Right kidney (tissue), 1 donor: ENCODE measurements at regions not wholly inside any gene's neighbourhood (a gene's known extent, or its start where the extent isn't known, plus 50 kb on each side); places are given as distances from the start of the nearest gene placed in this dataset.

ENCODE experiments used
- DNase-seq: peaks from one replicate; pipeline ENCODE4 v3.0.0-alpha.2; 2016

DNA sequence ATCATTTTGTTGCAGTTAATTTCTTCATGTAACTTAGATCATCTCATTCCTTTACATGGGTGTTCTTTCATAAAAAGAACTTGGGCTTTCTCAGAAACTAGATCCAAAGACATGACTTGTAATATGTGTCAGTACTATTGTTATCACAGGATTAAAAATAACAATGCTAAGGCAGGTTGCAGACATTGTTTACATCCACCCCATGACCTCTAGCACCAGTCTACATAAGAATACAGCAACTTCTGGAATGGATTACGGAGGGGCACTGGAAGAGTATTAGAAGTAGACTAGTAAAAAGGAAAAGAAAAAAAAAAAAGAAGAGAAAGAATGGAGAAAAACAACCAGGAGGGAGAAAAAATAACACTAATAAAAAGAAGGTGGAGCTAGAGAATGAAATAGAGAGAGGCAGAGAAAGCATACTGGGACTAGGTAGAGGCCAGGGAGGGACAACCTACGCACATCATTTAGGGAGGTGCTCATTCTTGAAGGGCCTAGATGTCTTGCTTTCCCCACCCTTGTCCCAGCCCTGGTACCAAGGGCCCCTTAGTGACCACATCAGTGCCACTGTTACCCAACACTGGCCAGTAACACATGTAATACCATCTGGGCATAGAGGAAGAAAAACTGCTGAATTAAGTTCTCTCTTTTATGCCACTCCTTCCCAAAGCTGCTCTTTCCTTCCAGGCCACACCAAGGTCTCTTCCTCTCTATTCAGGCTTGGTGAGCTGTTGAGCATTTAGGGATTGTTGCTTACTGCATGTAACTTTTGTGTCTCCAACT, 70.6 kb upstream of the KLF7 start:
- DNase-seq = no peak

DNA sequence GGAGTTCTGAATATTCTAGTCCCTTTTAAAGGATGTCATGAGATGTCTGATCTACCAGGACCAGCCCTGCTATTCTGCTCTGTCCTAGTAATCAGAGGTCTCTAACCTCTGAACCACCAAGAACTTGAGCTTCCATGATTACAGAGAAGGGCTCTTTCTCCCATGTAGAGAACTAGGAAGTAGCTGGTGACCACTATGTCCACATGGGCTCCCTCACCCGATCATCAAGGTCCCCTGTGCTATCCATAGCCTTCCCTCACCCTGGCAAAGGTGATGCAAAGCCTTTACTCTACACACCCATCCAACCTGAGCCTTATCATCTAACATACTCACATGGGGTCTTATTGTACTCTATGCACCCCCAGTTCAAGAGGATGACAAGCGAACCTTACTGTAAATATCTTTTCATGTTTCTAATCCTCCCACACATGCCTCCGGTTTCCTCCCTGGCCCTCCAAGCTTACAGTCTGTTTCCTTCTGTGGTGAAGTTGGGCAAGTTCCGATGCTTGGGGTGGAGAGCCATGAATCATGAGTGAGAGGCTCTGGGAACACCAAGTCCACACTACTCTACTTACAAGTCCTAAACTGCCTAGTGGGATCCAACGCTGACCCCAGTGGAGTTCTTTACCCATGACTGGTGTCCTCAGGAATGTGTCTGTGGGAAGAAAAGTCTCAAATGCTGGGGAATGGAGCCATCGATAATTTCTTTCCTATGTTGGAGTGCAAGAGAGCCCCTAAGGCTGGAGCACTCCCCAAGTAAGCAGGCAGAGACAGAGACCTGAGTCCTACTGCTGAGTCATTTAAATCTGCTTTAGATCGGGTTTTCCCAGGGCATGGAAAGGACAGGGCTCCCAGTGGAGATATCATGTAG, 73.3 kb upstream of the KLF7 start:
- no peak for DNase-seq

DNA sequence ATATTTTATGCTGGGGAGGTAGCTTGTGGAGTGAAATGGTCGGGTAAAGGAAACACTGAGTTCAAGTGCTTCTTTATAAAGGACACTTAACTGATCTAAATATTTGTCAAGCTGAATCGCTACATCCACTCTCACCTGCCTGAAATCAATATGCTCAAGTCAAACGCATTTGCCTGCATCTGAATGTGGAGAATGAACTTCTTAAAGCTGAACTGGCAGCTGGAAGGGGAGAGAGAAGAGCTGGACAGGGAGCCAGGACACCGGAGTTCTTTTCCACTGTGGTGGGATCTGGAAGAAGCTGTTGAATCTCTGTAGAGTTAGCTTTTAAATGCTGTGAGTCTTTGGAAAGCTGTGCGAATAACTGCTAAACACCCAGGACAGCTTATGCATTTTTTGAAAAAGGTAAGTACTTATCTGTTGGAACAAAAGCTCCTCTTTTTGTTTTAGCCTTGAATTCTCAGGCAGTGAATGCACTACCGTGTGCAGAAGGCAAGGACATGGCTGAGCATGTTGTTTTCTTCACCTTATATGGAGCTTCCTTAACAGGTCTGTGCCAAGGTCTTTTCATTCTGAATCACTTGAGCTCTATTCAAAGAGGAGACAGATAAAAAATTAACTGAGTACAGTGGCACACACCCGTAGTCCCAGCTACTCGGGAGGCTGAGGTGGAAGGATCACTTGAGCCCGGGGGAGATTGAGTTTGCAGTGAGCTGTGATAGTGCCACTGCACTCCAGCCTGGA, 74.2 kb upstream of the KLF7 start:
- no peak for DNase-seq

DNA sequence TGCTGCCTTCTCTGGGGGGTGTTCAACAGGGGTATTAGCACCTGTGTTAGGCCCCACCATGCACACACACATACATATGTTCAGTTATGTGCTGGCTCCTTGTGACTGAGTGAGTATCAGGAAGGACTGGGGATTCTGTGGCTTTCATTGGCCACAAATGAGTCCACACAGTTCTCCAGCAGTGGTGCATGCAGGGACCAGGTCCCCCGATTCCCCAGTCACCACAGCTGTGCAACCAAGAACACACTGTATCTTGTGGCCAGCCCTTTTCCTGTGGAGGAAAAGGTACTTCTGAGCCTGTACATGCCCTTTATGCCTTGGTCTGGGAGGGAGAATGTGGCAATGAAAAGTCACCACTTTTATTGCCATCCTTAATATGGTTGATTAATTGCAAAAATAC, 74.9 kb upstream of the KLF7 start:
- no peak for DNase-seq

DNA sequence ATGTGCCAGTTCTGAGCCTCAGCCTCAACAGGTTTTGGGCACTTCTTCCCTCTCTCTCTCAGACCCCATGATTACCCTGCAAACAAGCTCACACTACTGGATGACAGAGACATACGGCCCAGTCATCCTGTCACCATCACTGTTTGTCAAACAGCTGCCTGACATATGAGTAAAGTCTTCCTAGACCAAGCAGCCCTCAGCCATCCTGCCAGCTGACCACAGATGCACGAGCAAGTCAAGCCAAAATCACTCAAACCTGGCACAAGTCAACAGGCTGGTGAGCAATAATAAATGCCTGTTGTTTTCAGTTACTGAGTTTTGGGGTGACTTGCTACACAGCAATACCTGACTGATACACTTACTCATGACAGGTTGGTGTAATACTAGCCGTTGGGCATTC, 75.5 kb upstream of the KLF7 start:
- DNase-seq = no peak

DNA sequence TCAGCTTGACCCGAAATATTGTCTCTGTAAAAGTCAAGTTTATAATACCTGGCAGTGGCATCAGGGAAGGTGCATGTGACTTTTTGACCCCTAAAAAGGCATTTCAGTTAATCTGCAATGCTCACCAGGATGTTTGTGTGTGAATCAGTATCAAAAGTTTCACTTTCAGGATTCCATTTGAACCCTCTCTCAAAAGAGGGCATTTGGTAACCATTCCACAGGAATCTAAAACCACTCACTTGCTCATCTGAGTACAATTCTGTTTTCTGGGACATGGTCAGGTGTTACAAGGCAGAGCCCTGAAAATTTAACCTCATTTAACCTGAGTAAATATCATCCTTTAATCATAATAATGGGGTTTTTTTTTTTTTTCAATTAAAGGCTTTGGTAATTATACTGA, 77.9 kb upstream of the KLF7 start:
- no peak for DNase-seq

DNA sequence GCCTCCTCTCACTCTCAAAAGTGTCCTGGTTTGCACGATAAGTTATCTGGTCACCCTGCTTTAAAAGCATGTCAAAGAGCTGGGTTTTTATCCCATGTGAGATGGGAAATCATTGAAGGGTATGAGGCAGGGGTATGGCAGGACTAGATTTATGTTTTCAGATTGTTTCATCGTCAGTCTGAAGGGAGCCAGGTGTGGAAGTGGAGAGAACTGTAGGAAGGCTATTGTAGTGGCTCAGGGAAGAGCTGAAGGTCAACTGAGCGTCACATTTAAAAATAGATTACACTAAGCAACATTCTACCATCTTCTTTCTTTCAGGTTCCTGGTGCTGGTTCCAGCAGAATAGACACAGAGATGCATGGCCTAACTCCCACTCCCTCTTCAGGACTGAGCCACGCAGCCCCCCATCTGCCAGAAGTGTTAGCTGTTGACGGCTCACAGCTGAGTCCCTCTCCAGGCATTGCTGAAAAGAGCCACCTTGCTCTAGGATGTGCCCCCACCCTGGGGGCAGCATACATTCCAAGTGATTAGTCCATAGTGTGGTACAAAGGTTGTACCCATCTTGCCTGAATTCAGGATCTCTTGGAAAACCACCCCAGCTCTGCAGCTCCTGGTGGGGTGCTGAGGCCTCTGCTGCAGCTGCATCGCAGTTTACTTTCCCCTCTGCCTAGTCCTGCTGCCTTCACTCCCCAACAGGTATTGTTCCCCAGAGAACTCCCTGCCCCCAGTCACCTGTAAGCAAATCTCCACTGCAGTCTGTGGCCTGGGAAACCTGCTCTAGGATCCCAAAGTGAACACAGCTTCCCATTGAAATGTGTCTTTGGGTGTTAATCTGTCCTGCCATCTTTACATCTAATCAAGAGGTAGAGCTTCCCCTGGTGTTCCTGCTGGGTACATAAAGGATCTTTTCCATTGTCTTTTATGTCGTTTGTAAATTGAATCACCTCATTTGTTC, 79.5 kb upstream of the KLF7 start:
- DNase-seq = no peak

DNA sequence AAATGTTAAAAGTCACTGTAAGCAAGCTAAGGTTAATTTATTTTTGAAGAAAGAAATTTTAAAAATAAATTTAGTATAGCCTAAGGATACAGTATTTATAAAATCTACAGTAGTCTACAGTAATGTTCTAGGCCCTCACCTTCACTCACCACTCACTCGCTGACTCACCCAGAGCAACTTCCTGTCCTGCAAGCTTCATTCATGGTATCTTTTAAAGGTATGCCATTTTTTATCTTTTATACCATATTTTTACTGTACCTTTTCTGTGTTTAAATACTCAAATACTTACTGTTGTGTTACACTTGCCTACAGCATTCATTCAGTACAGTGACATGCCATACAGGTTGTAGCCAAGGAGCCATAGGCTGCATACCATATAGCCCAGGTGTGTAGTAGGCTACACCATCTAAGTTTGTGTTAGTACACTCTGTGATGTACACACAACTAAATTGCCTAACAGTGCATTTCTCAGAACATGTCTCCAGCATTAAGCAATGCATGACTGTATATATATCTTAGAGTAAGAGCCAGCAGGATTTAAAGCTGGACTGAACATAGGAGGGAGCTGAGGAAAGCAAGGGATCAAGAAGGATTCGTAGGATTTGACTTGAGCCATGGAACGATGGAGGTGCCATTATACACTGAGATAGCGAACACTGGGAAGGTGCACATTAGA, 83.1 kb upstream of the KLF7 start:
- no peak for DNase-seq

DNA sequence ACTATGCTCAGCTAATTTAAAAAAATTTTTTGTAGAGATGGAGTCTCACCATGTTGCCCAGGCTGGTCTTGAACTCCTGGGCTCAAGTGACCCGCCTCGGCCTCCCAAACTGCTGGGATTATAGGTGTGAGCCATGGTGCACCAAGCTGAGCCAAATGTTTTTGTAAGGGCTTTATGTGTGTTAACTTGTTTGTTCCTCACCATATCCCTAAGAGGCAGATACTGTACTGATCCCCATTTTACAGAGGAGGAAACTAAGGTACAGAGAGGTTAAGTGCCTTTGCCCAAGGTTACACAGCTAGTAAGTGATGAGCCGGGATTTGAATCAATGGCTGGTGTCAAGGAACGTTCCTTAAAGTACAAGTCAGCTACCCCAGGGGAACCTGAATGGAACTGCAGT, 85.3 kb upstream of the KLF7 start:
- DNase-seq = no peak

DNA sequence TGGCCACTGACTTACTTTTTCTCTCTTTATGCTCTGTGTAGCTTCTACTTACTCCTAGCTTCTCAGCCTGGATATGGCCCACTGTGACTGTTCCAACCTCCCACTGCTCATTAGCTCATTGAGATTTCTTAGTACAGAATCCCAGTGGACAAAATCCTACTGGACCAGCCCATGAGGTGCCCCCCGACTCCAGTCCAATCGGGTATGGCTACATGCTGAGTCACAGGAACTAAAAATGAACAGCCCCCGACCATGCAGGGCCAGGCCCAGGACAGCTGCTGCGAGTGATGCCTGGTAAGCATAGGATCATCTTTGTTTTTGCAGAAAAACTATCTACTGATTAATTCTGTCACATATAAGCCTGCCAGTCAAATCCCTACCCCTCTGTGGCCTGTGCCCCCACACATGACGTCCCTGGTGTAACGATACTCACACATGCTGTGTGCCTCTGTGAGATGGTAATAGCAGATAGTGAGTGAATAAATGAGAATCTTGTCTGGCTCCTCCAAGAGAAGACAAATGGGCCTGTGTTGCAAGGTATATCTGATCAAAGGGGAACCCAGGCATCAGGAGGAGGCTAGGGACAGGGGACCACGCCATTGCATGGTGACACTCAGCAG, 85.9 kb upstream of the KLF7 start:
- no peak for DNase-seq

DNA sequence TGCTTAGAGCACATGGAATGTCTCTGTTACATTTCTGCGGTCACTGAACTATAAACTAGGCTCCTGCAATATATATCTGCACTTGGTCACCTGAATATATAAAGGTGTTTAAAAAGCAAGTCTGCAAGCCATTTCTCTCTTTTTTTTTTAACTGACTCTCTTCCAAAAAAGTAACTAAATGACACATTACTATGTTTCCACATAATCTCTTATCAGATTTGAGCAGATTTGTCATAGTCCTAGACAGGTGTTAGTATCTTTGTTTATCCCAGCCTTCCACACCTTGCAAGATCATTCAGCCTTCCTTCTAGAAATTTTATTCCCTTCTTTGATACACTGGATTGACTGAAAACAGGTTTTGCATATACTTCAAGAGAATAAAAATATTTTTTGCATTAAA, 86.7 kb upstream of the KLF7 start:
- DNase-seq = no peak

DNA sequence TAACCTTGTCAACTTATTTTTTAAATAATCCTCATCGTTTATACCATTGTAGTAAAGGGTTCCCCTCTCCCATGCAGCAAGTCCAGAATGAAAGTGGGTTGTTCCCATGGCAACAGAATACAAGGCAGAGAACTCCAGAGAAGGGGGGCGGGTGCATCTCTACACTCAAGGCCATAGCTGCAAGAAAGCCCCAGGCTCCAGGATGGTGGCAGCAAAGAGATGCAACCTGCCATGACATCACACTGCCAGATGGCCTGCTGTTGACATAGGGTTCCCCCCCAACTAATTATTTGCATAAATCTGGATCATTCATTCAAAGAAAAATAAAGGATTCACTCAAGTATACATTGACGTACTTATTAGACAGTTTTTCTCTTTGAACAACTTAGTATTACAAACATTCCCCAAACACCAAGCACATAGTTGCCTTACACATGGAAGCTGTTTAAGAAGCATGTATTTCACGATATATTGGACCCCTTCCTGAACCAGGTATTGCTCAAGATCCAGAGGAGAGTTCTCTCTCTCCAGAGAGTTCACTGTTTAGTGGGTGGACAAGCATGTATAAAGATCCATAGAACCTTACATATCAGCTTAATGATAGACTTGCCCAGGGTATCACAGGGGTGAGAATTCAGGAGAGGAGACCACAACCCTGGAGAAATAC, 87.4 kb upstream of the KLF7 start:
- DNase-seq = no peak

DNA sequence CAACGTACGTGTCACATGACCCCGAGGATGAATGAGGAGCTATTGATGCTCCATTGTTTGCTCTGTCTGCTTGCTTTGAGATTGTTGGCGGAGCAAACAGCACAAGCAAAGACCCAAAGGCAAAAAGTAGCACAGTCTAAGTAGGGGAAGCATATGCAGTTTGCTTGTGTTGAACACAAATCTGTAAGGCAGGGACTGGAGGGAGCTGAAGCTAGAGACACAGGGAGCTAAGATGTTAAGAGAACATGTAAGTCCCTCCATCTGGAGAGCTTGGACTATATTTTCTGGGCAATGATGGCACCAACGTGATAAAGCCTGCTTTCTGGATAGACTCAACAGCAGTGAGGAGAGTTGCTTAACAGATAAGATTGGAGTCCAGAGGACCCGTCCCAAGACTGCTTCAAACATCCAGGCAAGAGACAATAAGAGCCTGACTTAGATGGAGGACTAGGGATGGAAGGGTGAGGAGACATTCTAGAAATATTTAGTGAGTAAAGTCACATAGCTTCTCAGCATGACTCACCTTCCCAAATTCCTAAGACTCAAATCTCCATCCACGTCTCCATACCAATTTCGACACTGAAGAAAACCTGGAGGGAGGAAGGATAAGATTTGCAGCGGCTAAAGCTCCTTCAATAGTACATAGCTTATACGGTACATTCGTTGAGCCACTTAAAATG, 88.1 kb upstream of the KLF7 start:
- no peak for DNase-seq

DNA sequence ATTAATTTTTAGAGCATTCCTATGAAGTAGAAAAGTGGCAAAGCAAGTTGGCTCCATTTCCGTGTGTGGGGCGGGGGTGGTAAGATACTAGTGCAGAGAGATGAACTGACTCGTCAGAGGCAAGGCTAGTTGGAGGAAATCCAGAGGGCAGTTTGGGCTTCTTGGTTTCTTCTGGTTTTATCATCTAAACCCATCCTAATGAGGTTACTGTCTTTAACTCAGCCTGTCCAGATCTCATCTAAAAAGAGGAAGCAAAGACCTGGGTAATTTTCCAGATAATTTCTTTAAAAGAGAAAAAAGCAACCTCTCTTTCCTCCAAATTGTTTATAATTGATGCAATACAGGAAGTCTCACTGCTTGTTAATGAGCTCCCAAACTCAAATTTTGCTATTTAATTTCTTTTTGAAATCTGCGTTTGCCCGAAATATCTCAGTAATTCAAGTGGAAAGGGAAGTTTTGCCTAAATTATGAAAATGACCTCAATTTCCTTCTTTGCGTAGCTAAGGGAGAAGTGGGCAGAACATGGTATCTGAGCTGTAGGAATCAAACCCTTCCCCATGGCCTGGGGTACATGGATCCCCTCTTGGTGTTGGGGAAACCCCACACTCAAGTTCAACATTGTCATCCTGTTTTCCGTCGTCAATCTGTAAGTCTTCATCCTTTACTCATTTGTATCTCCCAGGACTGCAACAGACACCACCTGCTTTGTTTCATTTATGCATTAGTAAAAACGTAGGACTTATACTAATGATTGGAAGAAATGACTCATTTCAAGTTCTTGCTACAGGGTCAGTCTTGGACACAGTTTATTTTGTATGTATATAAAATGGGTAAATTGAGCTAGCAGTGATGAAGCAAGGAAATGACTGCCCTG, 89.1 kb upstream of the KLF7 start:
- no peak for DNase-seq

DNA sequence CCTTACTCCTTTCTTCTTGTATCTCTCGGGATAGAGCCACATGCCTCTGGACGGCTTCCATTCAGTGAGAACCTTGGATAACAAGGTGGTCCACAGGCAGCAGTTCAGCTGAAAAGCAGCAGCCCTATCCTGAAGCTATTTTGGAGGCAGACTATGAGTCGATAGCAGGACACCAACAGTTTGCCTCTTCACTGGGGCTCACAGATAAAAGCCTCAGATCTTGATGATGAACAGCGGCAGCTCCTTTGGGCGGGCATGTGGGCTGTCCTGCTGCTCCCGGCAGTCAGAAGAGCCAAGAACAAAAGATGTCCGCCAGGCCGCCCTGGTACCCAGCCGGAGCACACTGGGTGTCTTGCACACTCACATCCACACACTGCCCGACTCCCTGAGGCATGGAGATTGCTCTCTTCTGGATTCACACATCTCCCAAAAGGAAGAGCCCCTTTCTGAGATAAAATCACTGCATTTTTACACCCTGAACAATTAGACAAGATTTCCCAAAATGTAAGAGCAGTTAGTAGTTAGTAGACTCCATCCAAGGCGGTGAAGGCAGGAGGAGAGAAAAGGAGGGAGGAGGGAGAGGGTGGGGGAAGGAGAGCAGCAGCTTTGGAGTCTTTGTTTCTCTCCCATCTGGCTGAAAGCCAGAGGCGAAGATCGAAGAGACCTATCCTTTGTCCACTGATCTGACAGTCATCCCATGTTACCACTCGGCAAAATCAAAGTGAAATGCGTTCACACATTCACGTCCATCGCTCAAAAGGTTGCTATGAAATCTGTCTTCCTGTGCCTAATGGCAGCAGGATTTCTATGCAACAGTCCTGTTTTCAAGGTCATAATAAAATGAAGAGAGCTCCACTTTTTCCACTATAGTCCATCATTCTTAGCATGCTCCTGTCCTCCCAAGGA, 90.1 kb upstream of the KLF7 start:
- DNase-seq = no peak

DNA sequence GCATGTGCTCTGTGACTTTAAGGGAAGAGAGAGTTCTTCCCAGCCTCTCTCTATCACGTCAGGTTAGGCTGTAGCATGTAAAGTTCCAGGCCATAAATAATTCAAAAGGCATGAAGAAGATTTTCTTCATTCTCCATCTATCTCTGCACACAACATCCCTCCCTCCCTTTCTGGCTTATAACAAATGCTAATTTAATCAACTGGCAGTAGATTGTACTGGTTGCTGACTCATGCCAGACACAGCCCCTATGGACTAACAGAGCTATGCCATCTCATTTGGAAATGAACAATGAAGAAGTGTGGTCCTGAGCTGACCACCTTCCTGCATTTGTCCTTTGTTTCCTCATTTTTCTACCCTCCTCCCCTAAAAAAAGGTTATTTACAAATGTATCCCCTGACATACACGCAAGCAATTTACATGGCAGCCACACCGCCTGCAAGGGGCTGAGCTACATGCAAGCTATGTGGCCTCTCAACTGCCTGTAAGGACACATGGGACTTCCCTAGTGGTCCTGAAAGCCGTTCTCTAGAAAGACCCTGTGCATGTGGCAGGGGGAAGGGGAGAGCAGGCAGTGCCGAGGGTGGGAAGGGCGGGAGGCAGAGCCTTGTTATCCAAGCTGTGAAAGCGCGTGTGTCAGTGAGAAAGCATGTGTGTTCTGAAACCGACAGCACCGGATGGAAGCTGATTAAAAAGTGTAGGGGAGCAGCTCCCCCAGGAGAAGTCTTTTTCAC, 90.9 kb upstream of the KLF7 start:
- no peak for DNase-seq
